Activated effector memory CD4-positive, alpha-beta T cell treated with Interleukin-2 at 50 U/mL for 16 hours (primary cell): ENCODE measurements at regions not wholly inside any gene's neighbourhood (a gene's known extent, or its start where the extent isn't known, plus 50 kb on each side); places are given as distances from the start of the nearest gene placed in this dataset.
"Not testable (repeated sequence)": the region's sequence is repeated elsewhere in the genome, so short reads cannot be mapped to it uniquely, and the experiment has no call there.

Source experiments
- DNase-seq: peaks from one replicate; pipeline ENCODE4 v3.0.0-alpha.2; 2020

- DNase-seq: no peak
These were observed 1487.7 kb upstream of the SEL1L start for GRCh38 chr14:83021323-83021722.

DNA sequence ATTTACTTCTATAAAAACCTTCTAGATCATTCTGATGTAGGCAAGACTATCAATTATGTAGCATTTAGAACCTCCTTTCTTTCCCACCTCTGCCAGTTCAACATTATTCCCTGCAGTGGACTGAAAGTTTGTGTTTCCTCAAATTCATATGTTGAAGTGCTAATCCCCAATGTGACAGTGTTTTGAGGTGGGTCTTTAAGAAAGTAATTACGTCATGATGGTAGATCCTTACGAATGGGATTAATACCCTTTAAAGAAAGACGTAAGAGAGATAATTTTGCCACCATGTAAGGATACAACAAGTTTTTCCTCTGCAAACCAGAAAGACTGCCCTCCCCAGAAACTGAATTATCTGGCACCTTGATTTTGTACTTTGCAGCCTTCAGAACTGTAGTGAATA is 1489.7 kb upstream of the SEL1L start:
- no peak for DNase-seq

DNA sequence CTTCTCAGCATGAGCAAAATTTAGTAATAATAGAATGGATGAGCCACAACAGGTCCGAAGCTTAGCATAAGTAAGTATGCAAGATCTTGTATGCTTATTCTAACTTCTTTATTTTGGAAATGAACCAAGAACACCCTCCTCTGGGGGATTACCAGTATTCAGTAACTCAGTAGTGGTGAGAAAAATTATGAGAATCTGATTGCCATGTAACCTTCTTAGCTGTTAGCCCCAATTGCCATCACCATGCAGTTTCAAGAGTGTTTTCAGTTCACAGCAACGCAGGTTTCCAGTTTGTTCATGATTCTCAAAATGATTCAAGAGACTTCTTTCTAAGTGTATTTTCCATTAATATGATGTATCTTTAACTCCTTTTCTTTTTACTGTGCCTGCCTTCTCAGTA is 1507.6 kb upstream of the SEL1L start:
- DNase-seq: no peak

- DNase-seq: no peak
These were observed 1509.2 kb upstream of the SEL1L start for GRCh38 chr14:83042858-83043257.

GRCh38 chr14:83044001-83044400 is 1510.3 kb upstream of the SEL1L start:
- no peak for DNase-seq

DNA sequence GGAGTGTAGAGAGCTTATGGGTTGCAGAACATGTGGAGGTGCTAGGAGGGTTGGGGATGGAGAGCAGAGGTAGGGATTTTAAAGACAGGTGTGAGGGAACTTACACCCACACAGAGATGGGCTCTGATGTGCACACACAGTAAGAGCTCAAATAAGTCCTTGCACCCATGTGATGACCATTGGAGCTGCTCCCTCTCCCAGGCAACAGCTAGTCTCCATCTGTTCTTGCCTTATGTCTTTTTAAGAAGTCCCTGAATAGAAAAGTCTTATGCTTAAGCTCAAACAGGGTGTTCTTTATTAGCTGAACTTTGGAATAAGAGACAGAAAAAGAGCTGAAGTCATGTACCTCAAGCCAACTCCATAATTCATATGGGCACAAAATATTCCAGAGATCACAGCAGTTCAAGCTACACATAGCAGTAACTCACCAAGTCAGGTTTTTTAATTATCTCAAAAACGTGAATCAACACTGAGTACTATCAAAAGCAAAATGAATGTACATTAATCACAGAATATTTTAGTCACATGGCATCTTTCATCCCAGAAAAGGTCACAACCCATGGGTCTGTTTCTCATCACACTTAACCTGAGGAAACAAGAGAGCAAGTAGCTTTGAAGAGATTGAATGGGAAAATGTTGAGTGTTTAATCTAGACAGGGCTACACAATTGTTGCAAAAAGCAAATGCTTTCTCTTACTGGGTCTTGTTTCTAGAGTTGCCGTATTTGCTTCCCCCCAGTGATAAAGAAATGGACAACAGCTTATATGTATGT is 1513.6 kb upstream of the SEL1L start:
- no peak for DNase-seq

GRCh38 chr14:83053022-83053710 is 1519.5 kb upstream of the SEL1L start:
- no peak for DNase-seq

DNA sequence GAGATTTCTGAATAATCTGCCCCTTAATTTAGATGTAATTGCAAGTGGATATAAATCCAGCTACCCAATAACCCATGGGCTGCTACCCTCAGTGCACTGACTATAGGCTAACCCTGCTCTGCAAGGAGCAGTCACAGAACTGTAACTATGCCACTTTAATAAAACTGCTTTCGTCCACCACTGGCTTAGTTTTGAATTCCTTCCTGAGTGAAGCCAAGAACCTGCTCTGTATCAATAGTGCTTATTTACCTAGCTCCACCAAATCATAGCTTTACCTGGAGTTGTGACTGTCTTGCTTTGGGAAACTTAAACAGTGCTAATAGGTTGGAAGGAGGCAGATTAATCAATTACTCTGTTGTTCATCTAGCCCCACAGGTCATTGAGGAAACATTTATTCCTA is 1524.4 kb upstream of the SEL1L start:
- DNase-seq: no peak

GRCh38 chr14:83071888-83072501 is 1538.3 kb upstream of the SEL1L start:
- no peak for DNase-seq

GRCh38 chr14:83085136-83085535 is 1551.5 kb upstream of the SEL1L start:
- no peak for DNase-seq

DNA sequence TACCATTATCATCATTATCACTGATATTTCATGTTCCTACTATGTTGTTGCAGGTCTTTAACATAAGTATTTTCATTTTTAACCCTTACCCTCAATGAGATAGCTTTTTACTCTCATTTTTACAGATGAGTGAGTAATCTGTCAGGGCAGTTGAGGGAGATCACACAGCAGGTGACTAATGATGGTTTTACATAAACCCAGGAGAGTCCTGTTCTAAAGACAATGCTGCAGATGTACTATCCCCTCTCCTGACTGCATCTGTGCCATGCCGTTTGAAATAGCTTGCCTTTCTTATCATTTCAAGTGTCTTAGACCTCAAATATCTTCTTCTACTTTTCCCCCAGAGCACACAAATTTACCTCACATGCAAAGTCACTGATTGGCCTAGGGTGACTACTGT is 1552.1 kb upstream of the SEL1L start:
- DNase-seq: no peak

DNA sequence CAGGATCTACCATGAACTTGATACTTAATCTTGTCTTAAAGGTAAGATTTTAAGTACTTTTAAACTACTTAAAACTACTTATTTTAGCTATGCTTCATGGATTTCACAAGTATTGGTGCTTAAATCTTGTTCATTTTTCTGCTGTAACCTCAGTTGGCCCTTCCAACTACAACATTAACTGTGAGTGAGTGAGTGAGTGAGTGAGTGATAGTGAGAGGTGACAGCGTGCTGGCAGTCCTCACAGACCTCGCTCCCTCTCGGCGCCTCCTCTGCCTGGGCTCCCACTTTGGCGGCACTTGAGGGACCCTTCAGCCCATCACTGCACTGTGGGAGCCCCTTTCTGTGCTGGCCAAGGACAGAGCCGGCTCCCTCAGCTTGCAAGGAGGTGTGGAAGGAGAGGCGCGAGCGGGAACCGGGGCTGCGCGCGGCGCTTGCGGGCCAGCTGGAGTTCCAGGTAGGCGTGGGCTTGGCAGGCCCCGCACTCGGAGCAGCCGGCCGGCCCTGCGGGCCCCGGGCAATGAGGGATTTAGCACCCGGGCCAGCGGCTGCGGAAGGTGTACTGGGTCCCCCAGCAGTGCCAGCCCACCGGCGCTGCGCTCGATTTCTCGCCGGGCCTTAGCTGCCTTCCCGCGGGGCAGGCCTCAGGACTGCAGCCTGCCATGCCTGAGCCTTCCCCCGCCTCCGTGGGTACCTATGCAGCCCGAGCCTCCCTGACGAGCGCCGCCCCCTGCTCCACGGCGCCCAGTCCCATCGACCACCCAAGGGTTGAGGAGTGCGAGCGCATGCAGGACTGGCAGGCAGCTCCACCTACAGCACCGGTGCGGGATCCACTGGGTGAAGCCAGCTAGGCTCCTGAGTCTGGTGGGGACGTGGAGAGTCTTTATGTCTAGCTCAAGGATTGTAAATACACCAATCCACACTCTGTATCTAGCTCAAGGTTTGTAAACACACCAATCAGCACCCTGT is 1558.6 kb upstream of the SEL1L start:
- not testable (repeated sequence) for DNase-seq

GRCh38 chr14:83096092-83096491 is 1562.4 kb upstream of the SEL1L start:
- no peak for DNase-seq

DNA sequence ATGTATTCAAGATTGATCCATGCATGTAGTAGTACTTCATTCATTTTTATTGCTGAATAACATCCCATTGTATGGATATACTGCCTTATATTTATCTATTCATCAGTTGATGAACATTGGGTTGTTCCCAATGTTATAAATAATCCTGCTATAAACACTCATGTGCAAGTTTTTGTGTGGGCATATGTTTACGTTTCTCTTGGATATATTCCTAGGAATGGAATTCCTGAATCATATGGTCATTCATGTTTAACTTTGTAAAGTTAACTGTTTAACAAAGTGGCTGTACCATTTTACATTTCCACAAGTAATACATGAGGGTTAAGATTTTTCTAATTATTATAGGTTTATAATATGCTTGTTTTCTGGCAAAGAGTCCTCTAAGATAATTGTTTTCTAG is 1568.2 kb upstream of the SEL1L start:
- no peak for DNase-seq

- DNase-seq: no peak
These were observed 1584.4 kb upstream of the SEL1L start for GRCh38 chr14:83118029-83118428.

DNA sequence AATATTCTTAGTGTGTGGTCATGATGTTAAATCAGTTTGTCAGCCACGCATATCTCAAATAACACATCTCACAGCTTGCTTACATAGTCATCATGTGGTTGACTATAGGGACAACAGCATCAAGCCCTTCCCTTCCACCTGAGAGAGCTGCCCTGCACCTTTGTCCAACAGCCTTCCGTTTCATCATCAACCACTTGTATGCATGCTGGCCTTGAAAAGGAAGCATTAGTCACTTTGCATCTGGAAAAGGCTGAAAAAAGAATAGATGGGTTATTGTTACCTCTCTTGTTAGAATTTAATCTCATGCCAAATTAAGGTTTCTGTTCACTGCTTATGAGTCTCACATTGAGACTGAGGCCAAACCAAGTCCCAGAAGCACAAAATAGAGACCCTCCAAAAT is 1586.5 kb upstream of the SEL1L start:
- no peak for DNase-seq

DNA sequence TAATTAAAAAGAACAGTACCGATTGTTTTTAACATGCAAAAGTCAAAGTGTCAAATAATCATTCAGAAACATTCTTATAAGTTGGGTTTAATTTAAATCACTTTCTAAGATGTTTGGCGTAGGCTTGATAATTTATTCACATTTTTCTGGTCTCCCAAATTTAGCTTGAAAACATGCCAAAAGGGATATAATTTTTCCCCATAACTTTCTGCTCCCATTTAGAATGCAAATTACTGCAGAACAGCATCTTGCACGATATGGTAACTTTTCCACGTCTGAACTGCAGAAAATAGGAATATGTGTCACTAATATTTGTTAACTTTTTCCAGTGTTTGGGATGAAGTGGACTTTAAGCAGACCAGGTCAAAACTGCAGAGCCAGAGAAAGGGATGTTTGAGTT is 1592.4 kb upstream of the SEL1L start:
- DNase-seq: no peak

DNA sequence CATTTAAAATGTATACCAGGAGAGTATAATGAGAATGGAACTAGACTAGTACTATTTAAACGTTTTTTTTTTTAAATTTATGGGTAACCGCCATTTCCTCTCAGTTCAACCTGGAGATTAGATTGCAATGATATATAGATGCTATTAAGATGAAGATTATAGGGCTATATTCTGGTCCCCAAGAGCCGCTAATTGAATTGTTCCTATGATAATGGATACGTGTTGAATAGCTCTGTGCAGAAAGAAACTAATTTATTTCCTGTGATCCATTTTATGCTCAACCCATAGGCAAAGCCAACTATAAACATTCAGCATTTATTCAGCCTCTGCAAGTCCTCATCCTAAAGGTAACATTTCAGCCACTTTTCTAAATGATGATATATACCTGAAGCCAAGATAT is 1595.1 kb upstream of the SEL1L start:
- no peak for DNase-seq

DNA sequence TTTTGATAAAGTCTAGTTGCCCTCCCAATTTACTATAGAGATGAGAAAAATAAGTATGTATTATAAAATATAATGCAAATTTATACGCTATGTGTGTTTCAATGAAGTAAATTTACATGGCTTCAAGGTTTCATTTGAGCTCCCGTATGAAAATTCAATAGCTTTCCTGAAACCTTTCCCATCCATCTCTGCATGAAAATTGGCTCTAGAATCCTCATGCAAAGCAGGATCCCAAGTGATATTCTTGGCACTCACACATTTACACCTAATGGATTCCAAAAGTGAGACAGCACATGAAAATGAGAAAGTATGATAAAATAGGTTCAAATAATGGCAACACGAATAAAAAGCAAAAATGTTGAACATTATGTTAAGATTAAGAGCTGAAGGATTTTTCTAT is 1595.8 kb upstream of the SEL1L start:
- no peak for DNase-seq

DNA sequence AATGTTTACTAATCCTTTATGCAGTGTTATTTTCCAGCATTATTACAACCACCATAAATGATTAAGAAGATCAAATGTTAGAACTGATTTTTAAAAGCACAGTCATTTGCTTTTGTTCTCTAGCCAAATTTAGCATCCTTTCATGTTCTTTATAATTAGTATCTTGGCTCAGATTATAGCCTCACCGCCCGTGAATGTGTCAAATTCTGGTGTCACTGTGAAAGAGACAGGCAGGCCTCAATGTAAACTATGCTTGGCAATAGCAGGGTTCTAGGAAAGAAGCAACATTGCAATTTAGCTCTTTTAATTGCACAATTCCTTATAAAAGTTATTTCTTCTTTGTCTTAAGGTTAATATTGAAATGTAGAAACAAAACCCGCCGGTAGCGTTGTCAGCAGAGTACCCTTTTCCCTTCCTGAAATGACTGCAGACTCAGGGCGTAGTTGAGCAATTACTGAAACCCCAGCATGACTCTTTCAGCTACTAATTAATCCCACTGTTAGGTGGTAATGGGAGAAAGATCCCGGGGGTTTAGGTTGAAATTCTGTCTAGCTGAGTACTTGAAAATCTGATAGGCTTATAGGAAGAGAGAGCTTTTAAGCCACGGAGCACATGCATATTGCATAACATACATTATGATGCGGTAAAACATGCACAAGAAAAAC is 1600.5 kb upstream of the SEL1L start:
- no peak for DNase-seq

- no peak for DNase-seq
These were observed 1607.1 kb upstream of the SEL1L start for GRCh38 chr14:83140756-83141155.

DNA sequence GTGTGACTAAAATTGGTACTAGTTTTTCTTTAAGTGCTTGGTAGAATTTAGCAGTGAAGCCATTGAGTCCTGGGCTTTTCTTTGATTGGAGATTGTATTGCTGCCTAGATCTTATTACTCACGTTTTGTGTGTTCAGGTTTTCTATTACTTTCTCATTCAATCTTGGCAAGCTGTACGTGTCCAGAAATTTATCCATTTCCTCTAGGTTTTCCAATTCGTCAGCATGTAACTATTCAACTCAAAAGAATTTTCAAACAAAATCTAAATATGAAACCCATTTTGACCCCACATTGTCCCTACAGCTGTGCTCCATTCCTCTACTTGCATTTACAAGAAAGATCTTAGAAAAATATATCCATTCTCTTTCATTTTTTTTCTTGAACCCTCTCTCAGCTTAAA is 1613.4 kb upstream of the SEL1L start:
- DNase-seq: no peak

DNA sequence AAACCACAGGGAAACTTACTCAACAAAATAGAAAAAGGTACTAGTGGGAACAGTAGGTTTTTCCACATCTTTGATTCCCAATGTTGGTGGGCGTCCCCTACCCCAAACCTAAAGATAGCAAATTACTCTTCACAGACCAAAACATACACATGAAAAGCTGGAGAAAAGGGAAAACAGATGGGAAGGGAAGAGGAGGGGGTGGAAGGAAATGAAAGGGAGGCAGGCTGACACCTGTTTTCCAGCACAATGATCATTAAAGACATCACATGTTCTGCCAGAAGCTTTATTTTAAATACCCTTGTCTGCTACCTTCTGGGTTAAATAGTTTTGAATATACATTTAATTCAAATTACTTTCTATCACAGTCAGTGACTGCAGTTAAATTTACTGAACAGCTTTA is 1617.9 kb upstream of the SEL1L start:
- DNase-seq: no peak
